D721Med (cell line): ENCODE measurements at regions not wholly inside any gene's neighbourhood (a gene's known extent, or its start where the extent isn't known, plus 50 kb on each side); places are given as distances from the start of the nearest gene placed in this dataset.

Experiments
- DNase-seq: peaks from one replicate; pipeline ENCODE4 v3.0.0; 2011; ENCODE audit warnings: low spot score; ENCODE audit not compliant: insufficient read length
- FAIRE-seq: peaks from 2 replicates; lab custom pipeline; 2011; peaks lifted over from hg19 to GRCh38; lab: Jason Lieb, UNC
- CTCF ChIP-seq: IDR thresholded peaks from 2 replicates; pipeline ENCODE4 v1.5.1; 2012; ENCODE audit warnings: mild to moderate bottlenecking, control low read depth; ENCODE audit not compliant: insufficient read depth; ENCODE audit errors: missing control alignments

- TF ChIP-seq CTCF = no peak
- FAIRE-seq = no peak
- DNase-seq = no peak
Measured at GRCh38 chr9:109830545-109830944, 50.5 kb downstream of the PALM2AKAP2 start.

GRCh38 chr9:109831998-109832658 lies 52.1 kb downstream of the PALM2AKAP2 start:
- no peak for FAIRE-seq

GRCh38 chr9:109834855-109835254 lies 54.9 kb downstream of the PALM2AKAP2 start:
- FAIRE-seq (no peak), DNase-seq (no peak)
- TF ChIP-seq CTCF = no peak

More at GRCh38 chr9:109831998-109832658, 52.1 kb downstream of the PALM2AKAP2 start:
- DNase-seq = no peak
- TF ChIP-seq CTCF = no peak

GRCh38 chr9:109843641-109844040 lies 63.6 kb downstream of the PALM2AKAP2 start:
- TF ChIP-seq CTCF = no peak
- DNase-seq = no peak

GRCh38 chr9:109845226-109845625 lies 65.2 kb downstream of the PALM2AKAP2 start:
- TF ChIP-seq CTCF = no peak
- FAIRE-seq = no peak
- no peak for DNase-seq

More at GRCh38 chr9:109843641-109844040, 63.6 kb downstream of the PALM2AKAP2 start:
- no peak for FAIRE-seq

GRCh38 chr9:109846776-109847175 lies 66.8 kb downstream of the PALM2AKAP2 start:
- no peak for TF ChIP-seq CTCF
- DNase-seq = no peak
- FAIRE-seq = no peak

GRCh38 chr9:109852556-109852955 lies 72.6 kb downstream of the PALM2AKAP2 start:
- no peak for TF ChIP-seq CTCF
- DNase-seq (no peak), FAIRE-seq (no peak)
